HEK293 (cell line): ENCODE measurements at regions not wholly inside any gene's neighbourhood (a gene's known extent, or its start where the extent isn't known, plus 50 kb on each side); places are given as distances from the start of the nearest gene placed in this dataset.

Experiments used
- CTCF ChIA-PET: fragments of 350-600 bp; formaldehyde crosslinking; extraction: SDS; loops from one replicate; lab custom pipeline; 2021; ENCODE audit warnings: antibody characterized with exemption; lab: Yijun Ruan, JAX
- POLR2A ChIA-PET: fragments of 300-600 bp; formaldehyde crosslinking; extraction: SDS; loops from one replicate; lab custom pipeline; 2020; ENCODE audit warnings: antibody characterized with exemption, inconsistent platforms; lab: Yijun Ruan, JAX
- H3K27ac ChIP-seq: fragments of 200-500 bp; sonication (Bioruptor generic); 2 replicates; pipeline ENCODE4 v1.5.1; 2014; ENCODE audit warnings: low read depth, low read length, control low read depth, inconsistent platforms; ENCODE audit errors: extremely low read depth
- H3K36me3 ChIP-seq, 2 experiments: fragments of 200-500 bp in 1 of 2; sonication (Bioruptor generic) in 1 of 2; 1 replicate in 1 of 2; 2 replicates in 1 of 2; pipeline ENCODE4 v1.5.1; 2014 to 2017; ENCODE audit warnings: inconsistent platforms in 2 of 2, low read length in 2 of 2; ENCODE audit not compliant: control insufficient read depth in 2 of 2, insufficient read depth in 1 of 2
- H3K4me1 ChIP-seq: fragments of 200-500 bp; sonication (Bioruptor generic); 2 replicates; pipeline ENCODE4 v1.5.1; 2014; ENCODE audit warnings: mild to moderate bottlenecking, low read length, inconsistent platforms; ENCODE audit not compliant: control insufficient read depth, insufficient read depth
- H3K4me3 ChIP-seq: 2 replicates; pipeline ENCODE4 v1.5.1; 2011; ENCODE audit warnings: low read depth, mild to moderate bottlenecking, control low read depth, low read length, moderate library complexity
- H3K9me3 ChIP-seq: fragments of 200-500 bp; sonication (Bioruptor generic); 2 replicates; pipeline ENCODE4 v1.5.1; 2014; ENCODE audit warnings: low read depth, low read length, inconsistent platforms; ENCODE audit not compliant: control insufficient read depth, insufficient read depth
- KLF16 ChIP-seq: fragments of 450-650 bp; formaldehyde crosslinking; IDR thresholded peaks from 2 replicates; pipeline ENCODE4 v1.5.1; 2017; ENCODE audit warnings: missing biosample characterization, missing genetic modification characterization
- ZNF23 ChIP-seq: fragments of 450-650 bp; formaldehyde crosslinking; IDR thresholded peaks from 2 replicates; pipeline ENCODE4 v1.5.1; 2016; ENCODE audit warnings: missing biosample characterization, missing genetic modification characterization, borderline replicate concordance
- ZNF423 ChIP-seq: fragments of 450-650 bp; formaldehyde crosslinking; IDR thresholded peaks from 2 replicates; pipeline ENCODE4 v1.5.1; 2016; ENCODE audit warnings: missing biosample characterization, missing genetic modification characterization
- ZNF426 ChIP-seq: fragments of 450-650 bp; formaldehyde crosslinking; IDR thresholded peaks from 2 replicates; pipeline ENCODE4 v1.5.1; 2017; ENCODE audit warnings: missing biosample characterization, missing genetic modification characterization, mild to moderate bottlenecking, inconsistent platforms, moderate library complexity
- ZNF501 ChIP-seq: fragments of 450-650 bp; formaldehyde crosslinking; IDR thresholded peaks from 2 replicates; pipeline ENCODE4 v1.5.1; 2016; ENCODE audit warnings: missing biosample characterization, missing genetic modification characterization
- ZNF529 ChIP-seq: fragments of 450-650 bp; formaldehyde crosslinking; IDR thresholded peaks from 2 replicates; pipeline ENCODE4 v1.5.1; 2017; ENCODE audit warnings: missing genetic modification characterization, missing biosample characterization; ENCODE audit not compliant: insufficient replicate concordance
- ZNF660 ChIP-seq: fragments of 450-650 bp; IDR thresholded peaks from 2 replicates; pipeline ENCODE4 v1.5.1; 2018; ENCODE audit warnings: missing biosample characterization, mild to moderate bottlenecking, missing genetic modification characterization
- ZNF843 ChIP-seq: fragments of 450-650 bp; formaldehyde crosslinking; IDR thresholded peaks from 2 replicates; pipeline ENCODE4 v1.5.1; 2016; ENCODE audit warnings: missing biosample characterization, missing genetic modification characterization
- TF ChIP-seq, protein P1 (sequence below): fragments of 450-650 bp; IDR thresholded peaks from 2 replicates; pipeline ENCODE4 v1.5.1; 2018; ENCODE audit warnings: missing biosample characterization, mild to moderate bottlenecking, missing genetic modification characterization
- TF ChIP-seq, protein P2 (sequence below): fragments of 450-650 bp; formaldehyde crosslinking; IDR thresholded peaks from 2 replicates; pipeline ENCODE4 v1.5.1; 2016; ENCODE audit warnings: missing biosample characterization, missing genetic modification characterization

DNA sequence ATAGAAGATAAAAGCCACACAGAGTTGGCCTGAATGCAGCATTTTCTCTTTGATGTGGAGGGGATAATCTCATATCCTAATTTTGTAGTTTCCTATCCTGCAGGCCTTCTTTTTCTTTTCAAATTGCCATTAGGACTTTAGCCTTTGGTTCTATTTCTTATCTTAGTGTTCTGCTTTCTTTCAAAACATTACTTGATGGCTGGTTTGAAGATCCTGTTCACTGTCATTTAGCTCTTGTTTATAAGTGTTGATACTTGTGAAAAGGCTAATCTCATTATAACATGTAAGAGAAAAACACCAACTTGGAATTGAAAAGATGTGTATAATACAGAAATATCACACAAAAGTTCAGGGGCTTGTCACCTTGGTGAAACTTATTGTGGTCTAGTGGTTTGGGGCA lies 54.6 kb upstream of the PKIB start (continued):
- TF ChIP-seq ZNF529 (no peak), ZNF501 (tag by site-specific recombination) (no peak), KLF16 (tag by site-specific recombination) (no peak), ZNF423 (tag by site-specific recombination) (no peak), ZNF660 (tag by site-specific recombination) (no peak), ZNF426 (tag by site-specific recombination) (no peak), ZNF843 (tag by site-specific recombination) (no peak)
- TF ChIP-seq, protein P1, sequence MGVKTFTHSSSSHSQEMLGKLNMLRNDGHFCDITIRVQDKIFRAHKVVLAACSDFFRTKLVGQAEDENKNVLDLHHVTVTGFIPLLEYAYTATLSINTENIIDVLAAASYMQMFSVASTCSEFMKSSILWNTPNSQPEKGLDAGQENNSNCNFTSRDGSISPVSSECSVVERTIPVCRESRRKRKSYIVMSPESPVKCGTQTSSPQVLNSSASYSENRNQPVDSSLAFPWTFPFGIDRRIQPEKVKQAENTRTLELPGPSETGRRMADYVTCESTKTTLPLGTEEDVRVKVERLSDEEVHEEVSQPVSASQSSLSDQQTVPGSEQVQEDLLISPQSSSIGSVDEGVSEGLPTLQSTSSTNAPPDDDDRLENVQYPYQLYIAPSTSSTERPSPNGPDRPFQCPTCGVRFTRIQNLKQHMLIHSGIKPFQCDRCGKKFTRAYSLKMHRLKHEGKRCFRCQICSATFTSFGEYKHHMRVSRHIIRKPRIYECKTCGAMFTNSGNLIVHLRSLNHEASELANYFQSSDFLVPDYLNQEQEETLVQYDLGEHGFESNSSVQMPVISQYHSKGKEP, result no peak
- TF ChIP-seq, protein P2, sequence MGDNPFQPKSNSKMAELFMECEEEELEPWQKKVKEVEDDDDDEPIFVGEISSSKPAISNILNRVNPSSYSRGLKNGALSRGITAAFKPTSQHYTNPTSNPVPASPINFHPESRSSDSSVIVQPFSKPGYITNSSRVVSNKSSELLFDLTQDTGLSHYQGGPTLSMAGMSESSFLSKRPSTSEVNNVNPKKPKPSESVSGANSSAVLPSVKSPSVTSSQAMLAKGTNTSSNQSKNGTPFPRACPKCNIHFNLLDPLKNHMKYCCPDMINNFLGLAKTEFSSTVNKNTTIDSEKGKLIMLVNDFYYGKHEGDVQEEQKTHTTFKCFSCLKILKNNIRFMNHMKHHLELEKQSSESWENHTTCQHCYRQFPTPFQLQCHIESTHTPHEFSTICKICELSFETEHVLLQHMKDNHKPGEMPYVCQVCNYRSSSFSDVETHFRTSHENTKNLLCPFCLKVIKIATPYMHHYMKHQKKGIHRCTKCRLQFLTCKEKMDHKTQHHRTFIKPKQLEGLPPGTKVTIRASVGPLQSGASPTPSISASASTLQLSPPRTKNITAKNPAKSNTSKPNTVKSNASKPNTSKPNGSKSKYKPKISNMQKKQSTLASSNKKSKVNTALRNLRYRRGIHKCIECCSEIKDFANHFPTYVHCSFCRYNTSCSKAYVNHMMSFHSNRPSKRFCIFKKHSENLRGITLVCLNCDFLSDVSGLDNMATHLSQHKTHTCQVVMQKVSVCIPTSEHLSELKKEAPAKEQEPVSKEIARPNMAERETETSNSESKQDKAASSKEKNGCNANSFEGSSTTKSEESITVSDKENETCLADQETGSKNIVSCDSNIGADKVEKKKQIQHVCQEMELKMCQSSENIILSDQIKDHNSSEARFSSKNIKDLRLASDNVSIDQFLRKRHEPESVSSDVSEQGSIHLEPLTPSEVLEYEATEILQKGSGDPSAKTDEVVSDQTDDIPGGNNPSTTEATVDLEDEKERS (tag by site-specific recombination), result no peak

DNA sequence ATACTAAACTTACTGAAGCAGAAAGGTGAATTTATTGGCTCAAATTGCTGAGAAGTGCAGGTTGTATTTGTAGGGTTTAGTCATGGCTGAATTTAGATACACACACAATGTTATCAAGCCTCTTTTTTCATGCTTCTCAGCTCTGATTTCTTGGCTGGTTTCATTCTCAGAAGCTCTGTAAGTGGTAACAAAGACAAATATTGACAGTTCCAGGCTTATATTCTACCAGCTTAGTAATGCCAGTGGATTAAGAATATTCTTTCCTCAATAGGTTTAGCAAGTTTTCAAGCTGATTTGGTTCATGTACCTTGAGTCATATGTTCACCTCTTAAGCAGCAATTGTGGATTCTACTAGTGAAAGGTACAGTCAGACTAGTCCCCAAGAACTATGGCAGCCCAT lies 52.1 kb upstream of the PKIB start:
- no peaks in the 10 kb centered on the region for H3K36me3 ChIP-seq
- ChIA-PET CTCF (interaction anchor here (1.0 kb wide), 1 partner anchor 165 kb away, joined by 3 read pairs; no protein-coding TSS in a partner anchor), POLR2A (no interaction called here)
- H3K4me3 ChIP-seq, result no peak overlapping the region
- H3K27ac ChIP-seq, result no peak overlapping the region
- H3K9me3 ChIP-seq, result no peaks in the 10 kb centered on the region
- no peak for TF ChIP-seq ZNF23 (tag by site-specific recombination)
- H3K4me1 ChIP-seq, result no peaks in the 10 kb centered on the region
